Retinal pigment epithelial cell (primary cell): ENCODE measurements at regions not wholly inside any gene's neighbourhood (a gene's known extent, or its start where the extent isn't known, plus 50 kb on each side); places are given as distances from the start of the nearest gene placed in this dataset.

Experiments
- DNase-seq: peaks from one replicate; pipeline ENCODE4 v3.0.0-alpha.2; 2010; ENCODE audit warnings: low read depth
- H3K4me3 ChIP-seq: 2 replicates; pipeline ENCODE4 v1.5.1; 2011; ENCODE audit warnings: mild to moderate bottlenecking, low read length, control low read depth, moderate library complexity
- CTCF ChIP-seq: conservative IDR thresholded peaks from 2 replicates; pipeline ENCODE4 v1.5.1; 2011; ENCODE audit warnings: low read depth, low read length, control low read depth, inconsistent platforms

GRCh38 chr10:4766454-4766853 lies 59.6 kb upstream of the AKR1E2 start:
- no peak overlapping the region for H3K4me3 ChIP-seq
- DNase-seq = no peak
- no peak for TF ChIP-seq CTCF

- DNase-seq = no peak
These were observed 60.6 kb upstream of the AKR1E2 start for GRCh38 chr10:4765428-4765827.

GRCh38 chr10:4763960-4764428 lies 62.0 kb upstream of the AKR1E2 start:
- no peak overlapping the region for H3K4me3 ChIP-seq
- no peak for DNase-seq

More at GRCh38 chr10:4765428-4765827, 60.6 kb upstream of the AKR1E2 start:
- H3K4me3 ChIP-seq = no peak overlapping the region
- no peak for TF ChIP-seq CTCF

GRCh38 chr10:4763513-4763912 lies 62.5 kb upstream of the AKR1E2 start:
- no peak for DNase-seq
- no peak for TF ChIP-seq CTCF
- H3K4me3 ChIP-seq = no peak overlapping the region

More at GRCh38 chr10:4763960-4764428, 62.0 kb upstream of the AKR1E2 start:
- no peak for TF ChIP-seq CTCF

- DNase-seq = no peak
- H3K4me3 ChIP-seq = no peak overlapping the region
- no peak for TF ChIP-seq CTCF
These were observed 67.8 kb upstream of the AKR1E2 start for GRCh38 chr10:4758256-4758655.

- DNase-seq = no peak
- no peak overlapping the region for H3K4me3 ChIP-seq
- no peak for TF ChIP-seq CTCF
These were observed 70.6 kb upstream of the AKR1E2 start for GRCh38 chr10:4755286-4755989.

GRCh38 chr10:4754143-4754542 lies 71.9 kb upstream of the AKR1E2 start:
- TF ChIP-seq CTCF = no peak
- no peak for DNase-seq
- no peak overlapping the region for H3K4me3 ChIP-seq
